GM12864 (cell line): ENCODE measurements at regions not wholly inside any gene's neighbourhood (a gene's known extent, or its start where the extent isn't known, plus 50 kb on each side); places are given as distances from the start of the nearest gene placed in this dataset.

Experiments used
- DNase-seq: peaks from one replicate; pipeline ENCODE4 v3.0.0-alpha.2; 2011; ENCODE audit warnings: low read depth
- H3K4me3 ChIP-seq: 2 replicates; pipeline ENCODE4 v1.5.1; 2011; ENCODE audit warnings: mild to moderate bottlenecking, low read depth, low read length, control low read depth
- CTCF ChIP-seq: IDR thresholded peaks from 2 replicates; pipeline ENCODE4 v1.5.1; 2011; ENCODE audit warnings: low read depth, mild to moderate bottlenecking, moderate library complexity, low read length, control low read depth, inconsistent platforms; ENCODE audit errors: missing control alignments

- no peak overlapping the region for H3K4me3 ChIP-seq
- DNase-seq, result no peak
- no peak for TF ChIP-seq CTCF
Observed at GRCh38 chr18:47331641-47332040, 80.2 kb upstream of the SKOR2 start.

DNA sequence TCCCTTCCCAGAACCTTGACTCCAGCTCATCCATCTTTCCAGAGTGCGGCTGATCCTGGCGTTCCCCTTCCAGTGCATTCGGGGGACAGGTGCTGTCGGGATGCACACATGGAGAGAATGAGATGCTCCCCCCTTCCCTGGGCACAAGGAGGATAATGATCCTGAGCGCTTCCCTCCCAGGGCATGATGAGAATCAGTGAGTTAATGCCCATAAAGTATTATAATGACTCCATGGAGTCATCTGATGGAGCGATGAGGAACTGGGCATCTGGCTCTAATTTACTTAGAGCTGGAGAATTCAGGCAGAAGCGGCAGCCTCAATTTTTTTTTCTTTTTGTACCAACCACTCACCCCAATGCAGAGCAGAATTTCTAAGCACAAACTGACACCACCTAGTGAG is 79.6 kb upstream of the SKOR2 start:
- TF ChIP-seq CTCF, result no peak
- no peak overlapping the region for H3K4me3 ChIP-seq
- no peak for DNase-seq

- TF ChIP-seq CTCF, result no peak
- no peak for DNase-seq
- no peak overlapping the region for H3K4me3 ChIP-seq
Observed at GRCh38 chr18:47323158-47323557, 71.7 kb upstream of the SKOR2 start.

DNA sequence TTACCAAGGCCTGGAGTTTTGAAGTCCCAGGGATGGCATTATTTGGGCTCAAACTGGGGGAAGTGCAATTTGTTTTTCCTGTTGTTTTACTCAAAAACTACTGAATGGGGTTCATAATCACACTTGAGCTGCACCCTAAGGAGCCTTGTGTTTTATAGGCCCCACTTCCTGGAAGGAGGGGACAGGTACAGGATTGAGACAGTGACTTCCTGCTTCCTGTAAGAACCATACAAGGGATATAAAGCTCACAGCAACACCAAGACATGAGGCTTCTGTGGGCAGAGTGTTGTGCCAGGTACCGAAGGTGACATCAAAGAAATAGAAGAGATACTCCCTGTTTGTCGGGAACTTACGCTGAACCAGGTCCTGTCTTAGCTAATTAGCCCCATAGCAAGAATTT is 70.4 kb upstream of the SKOR2 start:
- no peak for DNase-seq
- H3K4me3 ChIP-seq, result no peak overlapping the region
- no peak for TF ChIP-seq CTCF

DNA sequence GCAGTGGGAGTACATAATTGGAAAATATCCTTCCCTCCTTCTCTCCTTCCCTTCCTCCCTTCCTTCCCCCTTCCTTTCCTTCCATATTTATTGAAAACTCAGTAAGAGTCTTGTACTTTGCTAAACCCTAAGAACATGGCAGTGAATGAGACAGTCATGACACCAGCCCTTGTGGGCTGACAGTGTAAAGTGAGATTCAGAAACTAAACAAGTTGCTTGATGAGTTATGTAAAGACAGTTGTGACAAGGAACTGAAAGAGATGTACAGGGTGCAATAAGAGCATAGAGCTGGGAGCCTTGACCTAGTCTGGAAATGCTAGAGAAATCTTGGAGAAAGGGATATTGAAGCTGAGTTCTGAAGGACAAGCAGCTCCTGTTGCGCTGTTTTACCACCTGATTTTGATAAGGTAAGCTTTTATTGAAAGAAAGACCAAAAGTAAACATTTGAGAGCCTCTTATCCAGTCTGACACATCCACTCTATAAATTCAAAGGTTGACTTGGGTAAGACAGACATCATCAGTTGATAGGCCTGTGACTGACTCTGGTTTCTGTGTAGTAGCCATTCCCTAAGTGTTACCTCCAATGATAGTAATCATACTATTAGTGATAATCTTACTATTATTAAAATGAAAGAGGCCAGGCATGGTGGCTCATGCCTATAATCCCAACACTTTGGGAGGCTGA is 66.5 kb upstream of the SKOR2 start:
- DNase-seq, result no peak
- no peak for TF ChIP-seq CTCF

DNA sequence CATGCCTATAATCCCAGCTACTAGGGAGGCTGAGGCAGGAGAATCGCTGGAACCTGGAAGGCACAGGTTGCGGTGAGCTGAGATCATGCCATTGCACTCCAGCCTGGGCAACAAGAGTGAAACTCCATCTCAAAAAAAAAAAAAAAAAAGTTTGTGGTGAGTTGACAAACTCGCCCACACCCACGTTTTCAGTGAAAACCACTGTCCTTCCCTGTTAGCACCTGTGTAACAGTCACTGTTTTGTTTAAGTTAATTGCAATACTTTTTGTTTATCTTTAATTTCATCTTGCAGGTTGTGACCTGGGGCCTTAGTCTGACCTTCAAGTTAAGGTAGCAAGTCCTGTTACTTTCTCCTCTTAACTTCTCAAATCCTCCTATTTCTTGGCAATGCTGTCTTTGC is 65.5 kb upstream of the SKOR2 start:
- no peak for TF ChIP-seq CTCF

More for the DNA sequence above, 66.5 kb upstream of the SKOR2 start:
- H3K4me3 ChIP-seq, result no peak overlapping the region

GRCh38 chr18:47313901-47314300 is 62.4 kb upstream of the SKOR2 start:
- no peak for TF ChIP-seq CTCF
- DNase-seq, result no peak
- no peak overlapping the region for H3K4me3 ChIP-seq

More for the DNA sequence above, 65.5 kb upstream of the SKOR2 start:
- no peak for DNase-seq
- H3K4me3 ChIP-seq, result no peak overlapping the region
